ENCODE measurements at regions not wholly inside any gene's neighbourhood (a gene's known extent, or its start where the extent isn't known, plus 50 kb on each side); places are given as distances from the start of the nearest gene placed in this dataset.
A peak's percentile ranks its signal among the peaks of the same experiment; 100 is the strongest.

DNA sequence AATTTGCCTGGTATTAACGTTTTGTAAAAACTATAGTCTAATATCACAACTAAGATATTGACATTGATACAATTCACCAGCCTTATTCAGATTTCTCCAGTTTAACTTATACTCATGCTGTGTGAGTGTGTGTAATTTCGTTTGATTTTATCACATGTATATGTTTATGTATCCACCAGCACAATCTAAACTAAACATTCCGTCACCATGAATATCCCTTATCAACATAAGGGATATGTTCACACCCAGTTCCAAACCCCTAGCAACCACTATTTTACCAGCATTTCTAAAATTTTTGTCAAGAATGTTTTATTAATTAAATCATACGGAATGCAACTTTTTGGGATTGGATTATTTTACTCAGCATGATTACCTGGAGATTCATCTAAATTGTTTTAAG lies 450.3 kb downstream of the FBXO15 start:
- CTCF ChIA-PET, result interaction anchor here (0.6 kb wide), 1 partner anchor 174 kb away, joined by 4 read pairs; no protein-coding TSS in a partner anchor
- POLR2A ChIA-PET, result no interaction called here
- Histone ChIP-seq H3K4me3 (ENCODE audit: low read depth, low read length) (no peak overlapping the region), H3K27ac (ENCODE audit: low read depth, low read length) (no peak overlapping the region), H3K9me3 (ENCODE audit: control insufficient read depth, insufficient read depth, low read length) (no peaks in the 10 kb centered on the region), H3K27me3 (ENCODE audit: control insufficient read depth, insufficient read depth, low read length) (no peaks in the 10 kb centered on the region)
- TF ChIP-seq CTCF (IDR thresholded peaks at IDR 0.05; ENCODE audit: low read depth, low read length), result no peak
- DNase-seq (ENCODE audit: low read depth, low spot score), result no peak

GRCh38 chr18:73696698-73697097 lies 450.9 kb downstream of the FBXO15 start:
- POLR2A ChIA-PET, result no interaction called here
- TF ChIP-seq CTCF (IDR thresholded peaks at IDR 0.05; ENCODE audit: low read depth, low read length), result no peak
- Histone ChIP-seq H3K9me3 (ENCODE audit: control insufficient read depth, insufficient read depth, low read length) (peaks cover 3% of the 10 kb centered on the region), H3K4me3 (ENCODE audit: low read depth, low read length) (no peak overlapping the region), H3K27ac (ENCODE audit: low read depth, low read length) (no peak overlapping the region), H3K27me3 (ENCODE audit: control insufficient read depth, insufficient read depth, low read length) (no peaks in the 10 kb centered on the region)
- CTCF ChIA-PET, result no interaction called here
- no peak for DNase-seq (ENCODE audit: low read depth, low spot score)

- H3K4me3 ChIP-seq (ENCODE audit: low read depth, low read length), result no peak overlapping the region
- H3K27ac ChIP-seq (ENCODE audit: low read depth, low read length), result no peak overlapping the region
- CTCF ChIA-PET, result no interaction called here
- POLR2A ChIA-PET, result no interaction called here
- DNase-seq (ENCODE audit: low read depth, low spot score), result no peak
- H3K9me3 ChIP-seq (ENCODE audit: control insufficient read depth, insufficient read depth, low read length), result peaks cover 6% of the 10 kb centered on the region
- no peak for TF ChIP-seq CTCF (IDR thresholded peaks at IDR 0.05; ENCODE audit: low read depth, low read length)
- no peaks in the 10 kb centered on the region for H3K27me3 ChIP-seq (ENCODE audit: control insufficient read depth, insufficient read depth, low read length)
These were observed 451.5 kb downstream of the FBXO15 start for GRCh38 chr18:73696171-73696570.

DNA sequence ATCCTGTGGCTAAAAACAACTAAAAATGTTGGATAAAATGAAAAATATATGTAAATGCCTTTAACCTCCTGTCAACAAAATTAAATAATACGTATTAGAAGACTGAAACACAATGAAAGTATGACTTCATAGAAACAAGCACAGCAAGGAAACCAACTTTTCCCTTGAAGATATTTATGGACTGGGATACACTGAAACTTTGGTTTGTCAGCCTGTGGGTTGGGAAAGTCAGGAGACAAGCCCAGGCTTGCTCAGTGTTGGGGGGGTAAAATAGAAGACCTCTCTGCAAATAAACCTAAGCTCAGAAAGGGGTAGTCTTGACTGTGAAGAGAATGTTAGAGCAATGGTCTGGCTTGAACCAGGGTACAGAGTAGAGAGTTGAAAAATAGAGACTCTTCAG lies 454.5 kb downstream of the FBXO15 start:
- ChIA-PET CTCF (no interaction called here), POLR2A (no interaction called here)
- Histone ChIP-seq H3K9me3 (ENCODE audit: control insufficient read depth, insufficient read depth, low read length) (peaks cover 6% of the 10 kb centered on the region), H3K27me3 (ENCODE audit: control insufficient read depth, insufficient read depth, low read length) (no peaks in the 10 kb centered on the region), H3K27ac (ENCODE audit: low read depth, low read length) (no peak overlapping the region), H3K4me3 (ENCODE audit: low read depth, low read length) (no peak overlapping the region)
- DNase-seq (ENCODE audit: low read depth, low spot score), result no peak
- TF ChIP-seq CTCF (IDR thresholded peaks at IDR 0.05; ENCODE audit: low read depth, low read length), result no peak

GRCh38 chr18:73691624-73692023 lies 456.0 kb downstream of the FBXO15 start:
- no peak for TF ChIP-seq CTCF (IDR thresholded peaks at IDR 0.05; ENCODE audit: low read depth, low read length)
- Histone ChIP-seq H3K27ac (ENCODE audit: low read depth, low read length) (peak overlapping the region; percentile 80), H3K27me3 (ENCODE audit: control insufficient read depth, insufficient read depth, low read length) (no peaks in the 10 kb centered on the region), H3K9me3 (ENCODE audit: control insufficient read depth, insufficient read depth, low read length) (peaks cover 6% of the 10 kb centered on the region), H3K4me3 (ENCODE audit: low read depth, low read length) (no peak overlapping the region)
- POLR2A ChIA-PET, result interaction anchor here (0.6 kb wide), 1 partner anchor 57 kb away, joined by 3 read pairs; no protein-coding TSS in a partner anchor
- CTCF ChIA-PET, result interaction anchor here (2.8 kb wide), 1 partner anchor 151 kb away, joined by 13 read pairs; no protein-coding TSS in a partner anchor
- no peak for DNase-seq (ENCODE audit: low read depth, low spot score)
